Fibroblast of pulmonary artery (primary cell): ENCODE measurements at regions not wholly inside any gene's neighbourhood (a gene's known extent, or its start where the extent isn't known, plus 50 kb on each side); places are given as distances from the start of the nearest gene placed in this dataset.

Source experiments
- DNase-seq: peaks from one replicate; pipeline ENCODE4 v3.0.0-alpha.2; 2010; ENCODE audit warnings: low read depth
- H3K4me3 ChIP-seq: replicated peaks from 2 replicates; pipeline ENCODE4 v1.5.1; 2011; ENCODE audit warnings: low read depth, mild to moderate bottlenecking, control low read depth, low read length, moderate library complexity
- CTCF ChIP-seq: IDR thresholded peaks from 2 replicates; pipeline ENCODE4 v1.5.1; 2011; ENCODE audit warnings: mild to moderate bottlenecking, control low read depth, low read length, inconsistent platforms; ENCODE audit errors: missing control alignments

GRCh38 chr1:191290441-191290840 is 812.8 kb upstream of the BRINP3 start:
- no peak for DNase-seq
- no peak for TF ChIP-seq CTCF
- H3K4me3 ChIP-seq, result no peak overlapping the region

- no peak for TF ChIP-seq CTCF
- DNase-seq, result no peak
- no peak overlapping the region for H3K4me3 ChIP-seq
These were observed 827.7 kb upstream of the BRINP3 start for GRCh38 chr1:191305370-191305769.

GRCh38 chr1:191306916-191307315 is 829.3 kb upstream of the BRINP3 start:
- no peak for DNase-seq
- no peak overlapping the region for H3K4me3 ChIP-seq
- TF ChIP-seq CTCF, result no peak

- TF ChIP-seq CTCF, result no peak
- peak; percentile 1 for DNase-seq
- no peak overlapping the region for H3K4me3 ChIP-seq
These were observed 838.2 kb upstream of the RGS18 start for GRCh38 chr1:191320062-191320461.

GRCh38 chr1:191327868-191328267 is 830.4 kb upstream of the RGS18 start:
- no peak overlapping the region for H3K4me3 ChIP-seq
- TF ChIP-seq CTCF, result no peak
- DNase-seq, result no peak

GRCh38 chr1:191343816-191344215 is 814.4 kb upstream of the RGS18 start:
- H3K4me3 ChIP-seq, result no peak overlapping the region
- peak; percentile 64 for DNase-seq
- no peak for TF ChIP-seq CTCF

GRCh38 chr1:191346381-191346780 is 811.9 kb upstream of the RGS18 start:
- DNase-seq, result no peak
- H3K4me3 ChIP-seq, result no peak overlapping the region
- no peak for TF ChIP-seq CTCF
